UCSD-AML1 (cell line): ENCODE measurements at regions not wholly inside any gene's neighbourhood (a gene's known extent, or its start where the extent isn't known, plus 50 kb on each side); places are given as distances from the start of the nearest gene placed in this dataset.

ENCODE experiments used
- DNase-seq: peaks from one replicate; lab custom pipeline; 2025; ENCODE audit not compliant: unreplicated experiment; lab: John Stamatoyannopoulos, UW

- DNase-seq: no peak
Observed at GRCh38 chr11:120017582-120018150, 120.2 kb downstream of the TRIM29 start.

GRCh38 chr11:120013325-120014250 lies 124.3 kb downstream of the TRIM29 start:
- peak; percentile 36 for DNase-seq

- no peak for DNase-seq
Observed at GRCh38 chr11:120012245-120012644, 125.7 kb downstream of the TRIM29 start.

- no peak for DNase-seq
Observed at GRCh38 chr11:120011836-120012235, 126.1 kb downstream of the TRIM29 start.

- DNase-seq: no peak
Observed at GRCh38 chr11:120010775-120011174, 127.1 kb downstream of the TRIM29 start.

GRCh38 chr11:120009938-120010337 lies 128.0 kb downstream of the TRIM29 start:
- DNase-seq: no peak

- DNase-seq: no peak
Observed at GRCh38 chr11:120007144-120007543, 130.8 kb downstream of the TRIM29 start.

- no peak for DNase-seq
Observed at GRCh38 chr11:120004723-120005122, 133.2 kb downstream of the TRIM29 start.

- no peak for DNase-seq
Observed at GRCh38 chr11:120001178-120002090, 136.5 kb downstream of the TRIM29 start.

- no peak for DNase-seq
Observed at GRCh38 chr11:119999220-119999619, 138.7 kb downstream of the TRIM29 start.

- DNase-seq: no peak
Observed at GRCh38 chr11:119996556-119996955, 141.4 kb downstream of the TRIM29 start.

- DNase-seq: no peak
Observed at GRCh38 chr11:119995730-119996491, 142.0 kb downstream of the TRIM29 start.

- no peak for DNase-seq
Observed at GRCh38 chr11:119993722-119994121, 144.2 kb downstream of the TRIM29 start.

- no peak for DNase-seq
Observed at GRCh38 chr11:119992171-119993051, 145.5 kb downstream of the TRIM29 start.

GRCh38 chr11:119991669-119992068 lies 146.2 kb downstream of the TRIM29 start:
- DNase-seq: no peak

GRCh38 chr11:119991022-119991404 lies 146.9 kb downstream of the TRIM29 start:
- DNase-seq: no peak

- DNase-seq: no peak
Observed at GRCh38 chr11:119990309-119991021, 147.4 kb downstream of the TRIM29 start.

- DNase-seq: no peak
Observed at GRCh38 chr11:119989159-119989821, 148.6 kb downstream of the TRIM29 start.

GRCh38 chr11:119985551-119985950 lies 152.4 kb downstream of the TRIM29 start:
- no peak for DNase-seq
